ENCODE measurements at regions not wholly inside any gene's neighbourhood (a gene's known extent, or its start where the extent isn't known, plus 50 kb on each side); places are given as distances from the start of the nearest gene placed in this dataset.

DNA sequence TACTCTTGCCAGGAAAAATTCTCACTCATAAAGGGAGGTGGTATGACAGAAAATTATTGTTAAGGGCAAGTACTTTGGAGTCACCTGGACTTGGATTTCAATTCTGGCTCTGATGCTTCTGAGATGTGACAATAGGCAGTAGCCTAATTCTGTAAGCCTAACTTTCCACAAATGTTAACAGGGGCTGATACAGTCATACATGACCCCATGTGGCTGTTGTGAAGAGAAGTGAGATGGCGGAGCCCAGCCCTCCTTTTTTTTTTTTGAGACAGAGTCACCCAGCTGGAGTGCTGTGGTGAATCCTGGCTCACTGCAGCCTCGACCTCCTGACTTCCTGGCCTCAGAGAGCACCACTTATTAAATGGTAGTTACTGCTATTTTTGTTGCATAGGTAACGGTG is 54.4 kb upstream of the IRF2 start:
- no peak for DNase-seq (ENCODE audit: low read depth)

GRCh38 chr4:184528051-184528450 is 53.7 kb upstream of the IRF2 start:
- no peak for DNase-seq (ENCODE audit: low read depth)

GRCh38 chr4:184526228-184526627 is 51.9 kb upstream of the IRF2 start:
- no peak for DNase-seq (ENCODE audit: low read depth)

Data from iris pigment epithelial cell (primary cell).